ENCODE measurements at regions not wholly inside any gene's neighbourhood (a gene's known extent, or its start where the extent isn't known, plus 50 kb on each side); places are given as distances from the start of the nearest gene placed in this dataset.

- Histone ChIP-seq H3K4me2 (ENCODE audit: insufficient read depth, low read length) (no peak overlapping the region), H2AFZ (ENCODE audit: low read depth, low read length) (no peak overlapping the region), H3K27me3 (ENCODE audit: control insufficient read depth in 2 of 2, insufficient read depth in 2 of 2, low read length in 2 of 2) (no peaks in the 10 kb centered on the region), H3K4me3 (replicated peaks in 1 of 3; ENCODE audit: insufficient read depth in 1 of 3, low read depth in 1 of 3, low read length in 3 of 3) (no peak overlapping the region), H3K27ac (ENCODE audit: insufficient read depth, low read depth, low read length) (no peak overlapping the region), H4K20me1 (replicated peaks; ENCODE audit: control insufficient read depth, extremely low read depth, insufficient read depth, low read length) (no peaks in the 10 kb centered on the region), H3K9me1 (replicated peaks; ENCODE audit: control insufficient read depth, extremely low read depth, insufficient read depth, low read length) (no peaks in the 10 kb centered on the region), H3K9me3 (replicated peaks; ENCODE audit: control insufficient read depth, insufficient read depth, low read length) (peaks cover 22% of the 10 kb centered on the region), H3K9ac (replicated peaks; ENCODE audit: extremely low read depth, insufficient read depth, low read length) (no peak overlapping the region), H3K4me1 (ENCODE audit: control insufficient read depth, extremely low read depth, insufficient read depth, low read length) (no peaks in the 10 kb centered on the region), H3K79me2 (ENCODE audit: control insufficient read depth, insufficient read depth, low read length) (no peaks in the 10 kb centered on the region), H3K36me3 (ENCODE audit: control insufficient read depth in 2 of 2, extremely low read depth in 1 of 2, insufficient read depth in 2 of 2, low read length in 2 of 2) (no peaks in the 10 kb centered on the region)
- CTCF ChIA-PET: no interaction called here
- FAIRE-seq (no peak), DNase-seq (ENCODE audit: low read depth, low spot score) (no peak)
- intact Hi-C loops (cut with micrococcal nuclease): no loop called here
- POLR2A ChIA-PET: no interaction called here
- BruUV-seq (replicated peaks): no TSS peak
- TF ChIP-seq, protein P1, sequence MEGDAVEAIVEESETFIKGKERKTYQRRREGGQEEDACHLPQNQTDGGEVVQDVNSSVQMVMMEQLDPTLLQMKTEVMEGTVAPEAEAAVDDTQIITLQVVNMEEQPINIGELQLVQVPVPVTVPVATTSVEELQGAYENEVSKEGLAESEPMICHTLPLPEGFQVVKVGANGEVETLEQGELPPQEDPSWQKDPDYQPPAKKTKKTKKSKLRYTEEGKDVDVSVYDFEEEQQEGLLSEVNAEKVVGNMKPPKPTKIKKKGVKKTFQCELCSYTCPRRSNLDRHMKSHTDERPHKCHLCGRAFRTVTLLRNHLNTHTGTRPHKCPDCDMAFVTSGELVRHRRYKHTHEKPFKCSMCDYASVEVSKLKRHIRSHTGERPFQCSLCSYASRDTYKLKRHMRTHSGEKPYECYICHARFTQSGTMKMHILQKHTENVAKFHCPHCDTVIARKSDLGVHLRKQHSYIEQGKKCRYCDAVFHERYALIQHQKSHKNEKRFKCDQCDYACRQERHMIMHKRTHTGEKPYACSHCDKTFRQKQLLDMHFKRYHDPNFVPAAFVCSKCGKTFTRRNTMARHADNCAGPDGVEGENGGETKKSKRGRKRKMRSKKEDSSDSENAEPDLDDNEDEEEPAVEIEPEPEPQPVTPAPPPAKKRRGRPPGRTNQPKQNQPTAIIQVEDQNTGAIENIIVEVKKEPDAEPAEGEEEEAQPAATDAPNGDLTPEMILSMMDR (IDR thresholded peaks at IDR 0.05; ENCODE audit: extremely low read depth in 1 of 2, insufficient read depth in 1 of 2, low read depth in 1 of 2, low read length in 2 of 2): no peak
- TF ChIP-seq EZH2 (IDR thresholded peaks at IDR 0.05; ENCODE audit: borderline replicate concordance, low read depth, low read length, severe bottlenecking) (no peak), MYC (IDR thresholded peaks at IDR 0.05; ENCODE audit: low read depth, low read length) (no peak), JUN (IDR thresholded peaks at IDR 0.05; ENCODE audit: borderline replicate concordance, insufficient read depth, insufficient read length, low read depth) (no peak), POLR2AphosphoS5 (IDR thresholded peaks at IDR 0.05; ENCODE audit: insufficient read depth, low read depth, low read length) (no peak), FOS (IDR thresholded peaks at IDR 0.05; ENCODE audit: borderline replicate concordance, insufficient read depth, low read length) (no peak), POLR2A (IDR thresholded peaks at IDR 0.05; ENCODE audit: low read depth, low read length) (no peak), GATA2 (IDR thresholded peaks at IDR 0.05; ENCODE audit: insufficient read depth, insufficient read length, low read depth, low read length) (no peak)
- TF ChIP-seq, protein P2, sequence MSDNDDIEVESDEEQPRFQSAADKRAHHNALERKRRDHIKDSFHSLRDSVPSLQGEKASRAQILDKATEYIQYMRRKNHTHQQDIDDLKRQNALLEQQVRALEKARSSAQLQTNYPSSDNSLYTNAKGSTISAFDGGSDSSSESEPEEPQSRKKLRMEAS (IDR thresholded peaks at IDR 0.05; ENCODE audit: insufficient read depth, insufficient read length): no peak
- dilution Hi-C loops (cut with MboI; ENCODE audit: extremely low pct_ligation_motif_present, low sequenced_read_pairs): no loop called here
Measured at GRCh38 chr12:128123096-128123495, 143.9 kb upstream of the TMEM132C start.

Data from endothelial cell of umbilical vein (primary cell).